Endothelial cell of umbilical vein (primary cell): ENCODE measurements at regions not wholly inside any gene's neighbourhood (a gene's known extent, or its start where the extent isn't known, plus 50 kb on each side); places are given as distances from the start of the nearest gene placed in this dataset.

ENCODE experiments used
- BruUV-seq: library from RNA; stranded (reverse); fragments of 400-500 nt; replicated peaks from 2 replicates; lab custom pipeline; 2021; lab: Mats Ljungman, UMichigan
- CTCF ChIA-PET: fragments of 300-600, 350-600 bp; sonication (Branson Sonifier 250); formaldehyde crosslinking; loops from one replicate; lab custom pipeline; 2021; ENCODE audit warnings: antibody characterized with exemption, inconsistent platforms; lab: Charles Lee
- POLR2A ChIA-PET: fragments of 300-600, 350-600 bp; sonication (Branson Sonifier 250); formaldehyde crosslinking; loops from one replicate; lab custom pipeline; 2021; ENCODE audit warnings: antibody characterized with exemption, inconsistent platforms; lab: Charles Lee
- DNase-seq: peaks from one replicate; pipeline ENCODE4 v3.0.0-alpha.2; 2011; ENCODE audit warnings: low read depth, low spot score
- FAIRE-seq: peaks from 2 replicates; lab custom pipeline; 2011; peaks lifted over from hg19 to GRCh38; lab: Jason Lieb, UNC
- H2AFZ ChIP-seq: 2 replicates; pipeline ENCODE4 v1.6.0; 2012; ENCODE audit warnings: low read depth, low read length, control low read depth, inconsistent platforms
- H3K27ac ChIP-seq: 2 replicates; pipeline ENCODE4 v1.5.1; 2011; ENCODE audit warnings: low read depth, mild to moderate bottlenecking, control low read depth, low read length, moderate library complexity; ENCODE audit not compliant: insufficient read depth
- H3K27me3 ChIP-seq, 2 experiments: 2 replicates each; pipeline versions ENCODE4 v1.6.0 to v1.6.1; 2011; ENCODE audit warnings: low read length in 2 of 2, mixed read lengths in 1 of 2; ENCODE audit not compliant: control insufficient read depth in 2 of 2, insufficient read depth in 2 of 2
- H3K36me3 ChIP-seq, 2 experiments: 2 replicates in 1 of 2; 3 replicates in 1 of 2; pipeline ENCODE4 v1.5.1; 2011; ENCODE audit warnings: low read length in 2 of 2, mild to moderate bottlenecking in 1 of 2, moderate library complexity in 1 of 2; ENCODE audit not compliant: control insufficient read depth in 2 of 2, insufficient read depth in 2 of 2; ENCODE audit errors: extremely low read depth in 1 of 2
- H3K4me1 ChIP-seq: 3 replicates; pipeline ENCODE4 v1.5.1; 2011; ENCODE audit warnings: mild to moderate bottlenecking, low read length; ENCODE audit not compliant: control insufficient read depth, insufficient read depth; ENCODE audit errors: extremely low read depth
- H3K4me2 ChIP-seq: 2 replicates; pipeline ENCODE4 v1.6.1; 2011; ENCODE audit warnings: low read length, control low read depth, mixed read lengths; ENCODE audit not compliant: insufficient read depth
- H3K4me3 ChIP-seq, 3 experiments: fragments of 200-600 bp in 1 of 3; sonication (generic), shearing (Covaris generic) in 1 of 3; replicated peaks in 1 of 3; 2 replicates each; pipeline ENCODE4 v1.5.1; 2011 to 2016; ENCODE audit warnings: control low read depth in 3 of 3, low read length in 3 of 3, mild to moderate bottlenecking in 2 of 3, inconsistent platforms in 1 of 3, low read depth in 1 of 3, moderate library complexity in 1 of 3; ENCODE audit not compliant: insufficient read depth in 1 of 3
- H3K79me2 ChIP-seq: 2 replicates; pipeline ENCODE4 v1.6.0; 2012; ENCODE audit warnings: low read length, inconsistent platforms; ENCODE audit not compliant: control insufficient read depth, insufficient read depth
- H3K9ac ChIP-seq: replicated peaks from 2 replicates; pipeline ENCODE3; 2011; ENCODE audit warnings: low read length, control low read depth; ENCODE audit not compliant: insufficient read depth; ENCODE audit errors: extremely low read depth
- H3K9me1 ChIP-seq: replicated peaks from 3 replicates; pipeline ENCODE4 v1.6.0; 2011; ENCODE audit warnings: mild to moderate bottlenecking, low read length; ENCODE audit not compliant: control insufficient read depth, insufficient read depth; ENCODE audit errors: extremely low read depth
- H3K9me3 ChIP-seq: replicated peaks from 2 replicates; pipeline ENCODE4 v1.5.1; 2012; ENCODE audit warnings: low read length, inconsistent platforms; ENCODE audit not compliant: control insufficient read depth, insufficient read depth
- H4K20me1 ChIP-seq: replicated peaks from 2 replicates; pipeline ENCODE3; 2011; ENCODE audit warnings: mild to moderate bottlenecking, low read length; ENCODE audit not compliant: control insufficient read depth, insufficient read depth; ENCODE audit errors: extremely low read depth
- EZH2 ChIP-seq: IDR thresholded peaks from 2 replicates; pipeline ENCODE4 v1.6.1; 2012; ENCODE audit warnings: borderline replicate concordance, low read depth, mild to moderate bottlenecking, moderate library complexity, low read length, inconsistent platforms; ENCODE audit not compliant: severe bottlenecking
- FOS ChIP-seq: IDR thresholded peaks from 2 replicates; pipeline ENCODE4 v1.6.1; 2011; ENCODE audit warnings: mild to moderate bottlenecking, low read length, moderate library complexity, borderline replicate concordance; ENCODE audit not compliant: insufficient read depth
- GATA2 ChIP-seq: IDR thresholded peaks from 2 replicates; pipeline ENCODE4 v1.7.0; 2011; ENCODE audit warnings: low read depth, mild to moderate bottlenecking, moderate library complexity, mixed read lengths, low read length; ENCODE audit not compliant: insufficient read length, insufficient read depth
- JUN ChIP-seq: IDR thresholded peaks from 2 replicates; pipeline ENCODE4 v1.6.1; 2011; ENCODE audit warnings: borderline replicate concordance, low read depth; ENCODE audit not compliant: insufficient read length, insufficient read depth
- MYC ChIP-seq: IDR thresholded peaks from one replicate; pipeline ENCODE4 v1.6.1; 2011; ENCODE audit warnings: mild to moderate bottlenecking, low read depth, low read length
- POLR2A ChIP-seq: IDR thresholded peaks from 2 replicates; pipeline ENCODE4 v1.6.1; 2012; ENCODE audit warnings: low read depth, mild to moderate bottlenecking, control low read depth, low read length
- POLR2AphosphoS5 ChIP-seq: IDR thresholded peaks from 2 replicates; pipeline ENCODE4 v1.6.1; 2012; ENCODE audit warnings: low read depth, mild to moderate bottlenecking, control low read depth, low read length, moderate library complexity; ENCODE audit not compliant: insufficient read depth
- dilution Hi-C: fragments of 300-500 bp; cut with MboI; formaldehyde crosslinking; loops from one replicate; pipeline ENCODE4 v1.15.0; 2019; ENCODE audit warnings: low sequenced_read_pairs; ENCODE audit not compliant: extremely low pct_ligation_motif_present
- intact Hi-C: fragments of 100-400 bp; cut with micrococcal nuclease; formaldehyde crosslinking; loops from one replicate; pipeline ENCODE4 v1.10.0; 2022
- TF ChIP-seq, protein P1 (sequence below), 2 donors: IDR thresholded peaks; 1 replicate in 1 of 2; 2 replicates in 1 of 2; pipeline ENCODE4 v1.5.1; 2011; ENCODE audit warnings: low read length in 2 of 2, mild to moderate bottlenecking in 2 of 2, moderate library complexity in 2 of 2, control low read depth in 1 of 2, inconsistent platforms in 1 of 2, low read depth in 1 of 2; ENCODE audit not compliant: insufficient read depth in 1 of 2; ENCODE audit errors: extremely low read depth in 1 of 2
- TF ChIP-seq, protein P2 (sequence below): IDR thresholded peaks from 2 replicates; pipeline ENCODE4 v1.6.1; 2011; ENCODE audit not compliant: insufficient read depth, insufficient read length

DNA sequence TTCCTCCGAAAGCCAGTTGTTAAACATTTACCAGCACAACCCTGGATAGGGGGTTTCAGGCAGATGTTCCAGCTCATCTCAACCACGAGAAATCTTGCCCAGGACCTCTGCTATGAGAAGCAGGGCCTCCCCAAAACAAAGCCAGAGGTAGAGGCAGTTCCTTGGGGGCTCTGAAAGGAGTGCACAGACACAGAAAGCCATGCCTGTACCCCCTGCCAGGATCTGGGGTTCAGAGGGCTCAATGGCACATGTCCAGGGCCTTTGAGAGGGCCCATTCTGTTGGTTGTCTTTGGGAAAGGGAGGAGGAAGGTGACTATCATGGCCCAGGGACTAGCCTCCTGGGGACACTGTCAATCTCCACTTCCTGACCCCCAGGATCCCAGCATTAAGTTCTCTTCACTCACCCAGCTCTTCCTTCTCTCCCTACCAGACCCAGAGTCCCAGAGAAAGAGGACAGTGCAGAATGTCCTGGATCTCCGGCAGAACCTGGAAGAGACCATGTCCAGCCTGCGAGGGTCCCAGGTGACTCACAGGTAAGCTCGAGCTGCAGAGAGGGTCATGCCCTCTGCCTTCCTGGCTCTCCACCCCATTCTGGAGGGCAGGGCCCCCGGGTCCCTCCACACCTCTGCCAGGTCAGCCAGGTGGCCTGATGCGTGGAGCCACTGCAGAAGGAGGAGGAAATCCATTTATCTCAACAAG lies 116.4 kb upstream of the IPO9 start:
- ChIA-PET CTCF (interaction anchor here (1.2 to 20.5 kb wide), 5 partner anchors 31 to 181 kb away, joined by 5 to 970 read pairs (median 139); no protein-coding TSS in a partner anchor), POLR2A (interaction anchor here (0.5 to 1.5 kb wide), 5 partner anchors 44 to 244 kb away, joined by 3 to 5 read pairs (median 3); partner anchors contain the start of gene PHLDA3)
- Histone ChIP-seq H3K9me1 (no peaks in the 10 kb centered on the region), H3K4me1 (peaks cover 48% of the 10 kb centered on the region), H3K4me3 (no peak overlapping the region), H3K36me3 (peaks cover 0 to 2% of the 10 kb centered on the region in 2 experiments), H3K9me3 (no peaks in the 10 kb centered on the region), H4K20me1 (no peaks in the 10 kb centered on the region), H3K4me2 (no peak overlapping the region), H2AFZ (no peak overlapping the region), H3K27me3 (no peaks in the 10 kb centered on the region), H3K27ac (peak overlapping the region; percentile 88), H3K9ac (no peak overlapping the region), H3K79me2 (peaks cover 18% of the 10 kb centered on the region)
- FAIRE-seq (no peak), DNase-seq (no peak)
- BruUV-seq, result no TSS peak
- TF ChIP-seq JUN, result no peak
- no peak for TF ChIP-seq EZH2
- no peak for TF ChIP-seq POLR2A
- dilution Hi-C loops (loop anchor here (25.0 kb wide), 1 partner anchor 150 kb away; no protein-coding TSS in a partner anchor), intact Hi-C loops (loop anchor here (1.0 kb wide), 3 partner anchors 38 to 117 kb away; partner anchors contain the start of gene IPO9)

DNA sequence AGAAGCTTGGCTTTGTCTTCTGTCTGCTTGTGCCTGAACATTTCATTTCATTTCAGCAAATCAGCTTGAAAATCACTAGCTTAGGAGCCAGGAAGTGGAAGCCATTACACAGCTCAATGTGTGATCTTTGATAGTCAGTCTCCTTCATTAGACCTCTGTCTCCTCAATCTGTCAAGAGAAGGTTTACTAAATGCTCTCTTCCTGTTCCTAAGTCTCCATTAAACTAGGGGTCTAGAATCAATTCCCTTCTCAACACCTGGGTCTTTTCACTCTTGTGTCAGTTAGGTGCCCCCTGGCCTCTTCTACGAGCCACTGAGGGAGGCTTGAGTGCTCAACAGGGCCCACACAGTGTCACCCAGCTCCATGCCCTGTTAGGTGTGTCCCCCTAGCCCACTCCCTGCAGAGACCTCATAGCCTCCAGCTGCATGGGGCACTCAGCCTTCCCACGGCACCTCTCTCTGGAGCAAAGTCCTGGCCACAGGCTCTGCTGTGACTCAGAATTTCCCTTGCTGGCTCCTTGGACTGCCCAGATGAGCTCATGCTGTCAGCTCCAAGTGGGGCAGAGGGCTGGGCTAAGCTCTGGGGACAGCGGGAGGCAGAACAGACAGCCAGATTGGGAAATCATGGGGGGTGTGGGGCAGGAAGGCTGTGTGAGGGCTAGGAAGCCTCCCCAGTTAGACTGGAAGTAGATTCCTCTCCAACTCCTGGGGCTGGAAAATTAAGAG lies 115.7 kb upstream of the IPO9 start:
- no TSS peak for BruUV-seq
- dilution Hi-C loops, result loop anchor here (25.0 kb wide), 1 partner anchor 151 kb away; no protein-coding TSS in a partner anchor

More for the DNA sequence above, 115.7 kb upstream of the IPO9 start:
- H3K4me1 ChIP-seq, result peaks cover 48% of the 10 kb centered on the region
- H3K27ac ChIP-seq, result peak overlapping the region; percentile 88
- no peaks in the 10 kb centered on the region for H3K27me3 ChIP-seq
- CTCF ChIA-PET, result interaction anchor here (1.0 to 20.5 kb wide), 10 partner anchors 9 to 200 kb away, joined by 3 to 970 read pairs (median 5); no protein-coding TSS in a partner anchor
- H3K36me3 ChIP-seq, result peaks cover 0 to 2% of the 10 kb centered on the region in 2 experiments
- peaks cover 16% of the 10 kb centered on the region for H3K79me2 ChIP-seq
- H3K9ac ChIP-seq, result peak overlapping the region; percentile 60
- no peaks in the 10 kb centered on the region for H3K9me1 ChIP-seq
- TF ChIP-seq JUN (peak; percentile 89), EZH2 (no peak), MYC (no peak), FOS (peak; percentile 88), POLR2AphosphoS5 (peak; percentile 65), POLR2A (peak; percentile 32), GATA2 (peak; percentile 32)
- TF ChIP-seq, protein P1, sequence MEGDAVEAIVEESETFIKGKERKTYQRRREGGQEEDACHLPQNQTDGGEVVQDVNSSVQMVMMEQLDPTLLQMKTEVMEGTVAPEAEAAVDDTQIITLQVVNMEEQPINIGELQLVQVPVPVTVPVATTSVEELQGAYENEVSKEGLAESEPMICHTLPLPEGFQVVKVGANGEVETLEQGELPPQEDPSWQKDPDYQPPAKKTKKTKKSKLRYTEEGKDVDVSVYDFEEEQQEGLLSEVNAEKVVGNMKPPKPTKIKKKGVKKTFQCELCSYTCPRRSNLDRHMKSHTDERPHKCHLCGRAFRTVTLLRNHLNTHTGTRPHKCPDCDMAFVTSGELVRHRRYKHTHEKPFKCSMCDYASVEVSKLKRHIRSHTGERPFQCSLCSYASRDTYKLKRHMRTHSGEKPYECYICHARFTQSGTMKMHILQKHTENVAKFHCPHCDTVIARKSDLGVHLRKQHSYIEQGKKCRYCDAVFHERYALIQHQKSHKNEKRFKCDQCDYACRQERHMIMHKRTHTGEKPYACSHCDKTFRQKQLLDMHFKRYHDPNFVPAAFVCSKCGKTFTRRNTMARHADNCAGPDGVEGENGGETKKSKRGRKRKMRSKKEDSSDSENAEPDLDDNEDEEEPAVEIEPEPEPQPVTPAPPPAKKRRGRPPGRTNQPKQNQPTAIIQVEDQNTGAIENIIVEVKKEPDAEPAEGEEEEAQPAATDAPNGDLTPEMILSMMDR (IDR thresholded peaks at IDR 0.05; ENCODE audit: extremely low read depth in 1 of 2, insufficient read depth in 1 of 2, low read depth in 1 of 2, low read length in 2 of 2), result no peak
- TF ChIP-seq, protein P2, sequence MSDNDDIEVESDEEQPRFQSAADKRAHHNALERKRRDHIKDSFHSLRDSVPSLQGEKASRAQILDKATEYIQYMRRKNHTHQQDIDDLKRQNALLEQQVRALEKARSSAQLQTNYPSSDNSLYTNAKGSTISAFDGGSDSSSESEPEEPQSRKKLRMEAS, result no peak
- DNase-seq (peak; percentile 94), FAIRE-seq (peak; percentile 100)
- H3K4me2 ChIP-seq, result peak overlapping the region; percentile 39
- POLR2A ChIA-PET, result interaction anchor here (0.5 to 1.6 kb wide), 7 partner anchors 31 to 244 kb away, joined by 3 to 5 read pairs (median 4); partner anchors contain the start of gene PHLDA3
- intact Hi-C loops, result loop anchor here (1.0 kb wide), 3 partner anchors 37 to 116 kb away; partner anchors contain the start of gene IPO9
- no peaks in the 10 kb centered on the region for H4K20me1 ChIP-seq
- H3K9me3 ChIP-seq, result no peaks in the 10 kb centered on the region
- H2AFZ ChIP-seq, result no peak overlapping the region
- no peak overlapping the region for H3K4me3 ChIP-seq
